H1 (cell line): ENCODE measurements at regions not wholly inside any gene's neighbourhood (a gene's known extent, or its start where the extent isn't known, plus 50 kb on each side); places are given as distances from the start of the nearest gene placed in this dataset.

Experiments
- CTCF ChIA-PET: fragments of 300-600 bp; sonication (Branson Sonifier 250); formaldehyde crosslinking; loops from one replicate; lab custom pipeline; 2021; ENCODE audit not compliant: partially characterized antibody; lab: Charles Lee
- POLR2A ChIA-PET: fragments of 300-600 bp; sonication (Branson Sonifier 250); formaldehyde crosslinking; loops from one replicate; lab custom pipeline; 2021; ENCODE audit warnings: inconsistent platforms; ENCODE audit not compliant: partially characterized antibody; lab: Charles Lee
- DNase-seq, 2 experiments: peaks; one replicate each; pipeline versions ENCODE4 v3.0.0 to v3.0.0-alpha.2; 2010 to 2022; ENCODE audit warnings: low spot score in 2 of 2, low read depth in 1 of 2, mixed read lengths in 1 of 2
- FAIRE-seq: peaks from 2 replicates; lab custom pipeline; 2011; peaks lifted over from hg19 to GRCh38; lab: Jason Lieb, UNC
- H2AFZ ChIP-seq: 2 replicates; pipeline ENCODE4 v1.8.1; 2012; ENCODE audit warnings: low read length, inconsistent platforms
- H2AK5ac ChIP-seq: 2 replicates; pipeline ENCODE4 v1.6.1; 2013; ENCODE audit warnings: low read depth, low read length
- H2BK120ac ChIP-seq: replicated peaks from 2 replicates; pipeline ENCODE3; 2013; ENCODE audit warnings: low read depth, low read length, inconsistent platforms
- H2BK12ac ChIP-seq: 2 replicates; pipeline ENCODE4 v1.6.1; 2013; ENCODE audit warnings: low read depth, low read length
- H2BK15ac ChIP-seq: 2 replicates; pipeline ENCODE4 v1.6.1; 2013; ENCODE audit warnings: low read length
- H2BK20ac ChIP-seq: 2 replicates; pipeline ENCODE4 v1.6.1; 2013; ENCODE audit warnings: low read length
- H2BK5ac ChIP-seq: 2 replicates; pipeline ENCODE4 v1.6.1; 2013; ENCODE audit warnings: low read depth, low read length
- H3K14ac ChIP-seq: 2 replicates; pipeline ENCODE4 v1.6.1; 2013; ENCODE audit warnings: inconsistent platforms; ENCODE audit not compliant: insufficient read length
- H3K18ac ChIP-seq: 2 replicates; pipeline ENCODE4 v1.6.1; 2013; ENCODE audit warnings: low read length; ENCODE audit errors: extremely low read depth
- H3K23ac ChIP-seq: 2 replicates; pipeline ENCODE4 v1.6.1; 2013; ENCODE audit warnings: inconsistent platforms; ENCODE audit not compliant: insufficient read length
- H3K23me2 ChIP-seq: 2 replicates; pipeline ENCODE4 v1.6.1; 2013; ENCODE audit warnings: low read depth, low read length
- H3K27ac ChIP-seq: 2 replicates; pipeline ENCODE4 v1.6.1; 2011; ENCODE audit warnings: low read depth, low read length, inconsistent platforms
- H3K27me3 ChIP-seq, 4 experiments: replicated peaks in 1 of 4; 1 replicate in 1 of 4; 2 replicates in 3 of 4; pipeline versions ENCODE4 v1.6.1 to v1.8.1; 2011 to 2013; ENCODE audit warnings: low read length in 3 of 4, mild to moderate bottlenecking in 3 of 4, inconsistent platforms in 2 of 4, mixed read lengths in 2 of 4, moderate library complexity in 1 of 4; ENCODE audit not compliant: control insufficient read depth in 3 of 4, insufficient read depth in 3 of 4; ENCODE audit errors: extremely low read depth in 1 of 4
- H3K36me3 ChIP-seq, 4 experiments: 2 replicates each; pipeline versions ENCODE4 v1.6.1 to v1.8.1; 2011 to 2013; ENCODE audit warnings: mild to moderate bottlenecking in 4 of 4, low read length in 3 of 4, moderate library complexity in 2 of 4, control low read depth in 1 of 4, inconsistent platforms in 1 of 4; ENCODE audit not compliant: insufficient read depth in 4 of 4, control insufficient read depth in 2 of 4
- H3K4ac ChIP-seq: replicated peaks from 2 replicates; pipeline ENCODE3; 2013; ENCODE audit warnings: low read length, low read depth, mixed read lengths, inconsistent platforms; ENCODE audit not compliant: insufficient read length
- H3K4me1 ChIP-seq, 4 experiments: replicated peaks in 1 of 4; 1 replicate in 1 of 4; 2 replicates in 3 of 4; pipeline versions ENCODE4 v1.6.1 to v1.8.1; 2011 to 2013; ENCODE audit warnings: low read length in 3 of 4, inconsistent platforms in 2 of 4, mixed read lengths in 1 of 4; ENCODE audit not compliant: insufficient read depth in 4 of 4, control insufficient read depth in 3 of 4
- H3K4me2 ChIP-seq, 2 experiments: 2 replicates each; pipeline versions ENCODE4 v1.6.1 to v1.8.1; 2011 to 2013; ENCODE audit warnings: low read depth in 2 of 2, low read length in 2 of 2, control low read depth in 1 of 2, inconsistent platforms in 1 of 2, mild to moderate bottlenecking in 1 of 2; ENCODE audit not compliant: insufficient read depth in 1 of 2
- H3K4me3 ChIP-seq, 4 experiments: fragments of 200-600, 300-600 bp in 1 of 4; sonication (generic), shearing (Covaris generic), sonication (Bioruptor Twin) in 1 of 4; 2 replicates each; pipeline versions ENCODE4 v1.5.1 to v1.8.1; 2011 to 2016; ENCODE audit warnings: low read length in 4 of 4, low read depth in 3 of 4, control low read depth in 2 of 4, inconsistent platforms in 2 of 4, mild to moderate bottlenecking in 2 of 4, mixed read lengths in 1 of 4, moderate library complexity in 1 of 4; ENCODE audit not compliant: insufficient read depth in 2 of 4; ENCODE audit errors: extremely low read depth in 1 of 4
- H3K56ac ChIP-seq: replicated peaks from 2 replicates; pipeline ENCODE3; 2013; ENCODE audit warnings: low read depth, mild to moderate bottlenecking, mixed read lengths, low read length, inconsistent platforms; ENCODE audit not compliant: insufficient read length
- H3K79me1 ChIP-seq: 2 replicates; pipeline ENCODE4 v1.6.1; 2013; ENCODE audit warnings: low read depth, low read length, control low read depth
- H3K79me2 ChIP-seq, 2 experiments: 2 replicates each; pipeline versions ENCODE4 v1.6.1 to v1.8.1; 2012 to 2013; ENCODE audit warnings: low read length in 2 of 2, mild to moderate bottlenecking in 2 of 2, inconsistent platforms in 1 of 2; ENCODE audit not compliant: insufficient read depth in 2 of 2, control insufficient read depth in 1 of 2
- H3K9ac ChIP-seq, 4 experiments: replicated peaks in 1 of 4; 1 replicate in 1 of 4; 2 replicates in 3 of 4; pipeline versions ENCODE4 v1.6.1 to v1.8.1; 2011 to 2013; ENCODE audit warnings: low read depth in 3 of 4, low read length in 3 of 4, control low read depth in 2 of 4, mild to moderate bottlenecking in 2 of 4, moderate library complexity in 2 of 4, inconsistent platforms in 1 of 4; ENCODE audit errors: extremely low read depth in 1 of 4
- H3K9me3 ChIP-seq, 2 experiments: 2 replicates each; pipeline versions ENCODE4 v1.6.1 to v1.8.1; 2012 to 2013; ENCODE audit warnings: mild to moderate bottlenecking in 2 of 2, moderate library complexity in 2 of 2, control low read depth in 1 of 2, inconsistent platforms in 1 of 2, low read depth in 1 of 2, low read length in 1 of 2, mixed read lengths in 1 of 2; ENCODE audit not compliant: insufficient read depth in 2 of 2
- H4K20me1 ChIP-seq, 2 experiments: replicated peaks in 1 of 2; 2 replicates each; pipeline versions ENCODE3 to v1.8.1; 2011 to 2013; ENCODE audit warnings: inconsistent platforms in 2 of 2, low read length in 2 of 2, mild to moderate bottlenecking in 1 of 2; ENCODE audit not compliant: insufficient read depth in 2 of 2, control insufficient read depth in 1 of 2
- H4K5ac ChIP-seq: 2 replicates; pipeline ENCODE4 v1.6.1; 2013; ENCODE audit warnings: low read length, low read depth, mixed read lengths, inconsistent platforms; ENCODE audit not compliant: insufficient read length
- H4K8ac ChIP-seq: 2 replicates; pipeline ENCODE4 v1.8.0; 2013; ENCODE audit warnings: mild to moderate bottlenecking, moderate library complexity, low read length, inconsistent platforms; ENCODE audit not compliant: insufficient read depth; ENCODE audit errors: extremely low read depth
- H4K91ac ChIP-seq: replicated peaks from 2 replicates; pipeline ENCODE3; 2013; ENCODE audit warnings: low read length, mixed read lengths, inconsistent platforms; ENCODE audit not compliant: insufficient read length
- CEBPB ChIP-seq: IDR thresholded peaks from 2 replicates; pipeline ENCODE4 v1.6.1; 2012; ENCODE audit warnings: low read depth, low read length
- EGR1 ChIP-seq: IDR thresholded peaks from 2 replicates; pipeline ENCODE4 v1.6.1; 2011; ENCODE audit warnings: low read depth, low read length, borderline replicate concordance
- GABPA ChIP-seq: IDR thresholded peaks from 2 replicates; pipeline ENCODE4 v1.6.1; 2011; ENCODE audit warnings: mild to moderate bottlenecking, low read length, moderate library complexity, borderline replicate concordance; ENCODE audit not compliant: insufficient read depth
- HDAC2 ChIP-seq, 2 experiments: fragments of 300-600 bp in 1 of 2; sonication (generic) in 1 of 2; IDR thresholded peaks; 2 replicates each; pipeline ENCODE4 v1.6.1; 2011 to 2012; ENCODE audit warnings: low read depth in 2 of 2, low read length in 2 of 2, mild to moderate bottlenecking in 2 of 2, moderate library complexity in 2 of 2, borderline replicate concordance in 1 of 2, inconsistent platforms in 1 of 2
- JUN ChIP-seq: IDR thresholded peaks from 2 replicates; pipeline ENCODE4 v1.6.1; 2011; ENCODE audit warnings: low read depth, mild to moderate bottlenecking, improper control_type of control experiment, low read length
- KDM4A ChIP-seq: IDR thresholded peaks from one replicate; pipeline ENCODE4 v1.7.1; 2012; ENCODE audit warnings: low read depth, mild to moderate bottlenecking, moderate library complexity, low read length, inconsistent platforms; ENCODE audit not compliant: severe bottlenecking
- POLR2A ChIP-seq, 2 experiments: IDR thresholded peaks; 1 replicate in 1 of 2; 2 replicates in 1 of 2; pipeline ENCODE4 v1.6.1; 2011; ENCODE audit warnings: low read depth in 2 of 2, low read length in 2 of 2, mild to moderate bottlenecking in 2 of 2; ENCODE audit errors: control extremely low read depth in 1 of 2
- RAD21 ChIP-seq, 2 experiments: IDR thresholded peaks in 1 of 2; conservative IDR thresholded peaks in 1 of 2; 2 replicates each; pipeline ENCODE4 v1.6.1; 2011; ENCODE audit warnings: low read depth in 2 of 2, low read length in 2 of 2, improper control_type of control experiment in 1 of 2, inconsistent platforms in 1 of 2, mild to moderate bottlenecking in 1 of 2, moderate library complexity in 1 of 2
- RNF2 ChIP-seq: fragments of 200-900, 300-1000 bp; sonication (generic); IDR thresholded peaks from 2 replicates; pipeline ENCODE4 v1.7.1; 2016; ENCODE audit warnings: borderline replicate concordance, low read depth, mild to moderate bottlenecking, antibody characterized with exemption, low read length; ENCODE audit not compliant: poor library complexity, severe bottlenecking; ENCODE audit errors: missing control alignments
- RXRA ChIP-seq: IDR thresholded peaks from 2 replicates; pipeline ENCODE4 v1.6.1; 2011; ENCODE audit warnings: low read depth, mild to moderate bottlenecking, low read length, moderate library complexity; ENCODE audit not compliant: insufficient read depth
- SP4 ChIP-seq: IDR thresholded peaks from 2 replicates; pipeline ENCODE4 v1.6.1; 2012; ENCODE audit warnings: low read length, inconsistent platforms
- TCF12 ChIP-seq: IDR thresholded peaks from 2 replicates; pipeline ENCODE4 v1.6.1; 2011; ENCODE audit warnings: low read depth, mild to moderate bottlenecking, low read length
- YY1 ChIP-seq: IDR thresholded peaks from 2 replicates; pipeline ENCODE4 v1.6.1; 2011; ENCODE audit warnings: low read depth, mild to moderate bottlenecking, low read length
- WGBS, 2 experiments: shearing (Covaris generic) in 1 of 2; methylation state at CpG; one replicate each; pipeline versions ENCODE4 v1.1.6 to v1.1.7; 2013 to 2015; ENCODE audit warnings: low lambda C conversion rate in 2 of 2, mixed read lengths in 2 of 2, inconsistent platforms in 1 of 2, low coverage in 1 of 2, missing lambda C conversion rate in 1 of 2; ENCODE audit not compliant: insufficient replicate concordance in 2 of 2, insufficient coverage in 1 of 2, insufficient read length in 1 of 2; ENCODE audit errors: extremely low coverage in 1 of 2, missing lambda C conversion rate in 1 of 2; 5-methylcytosine and 5-hydroxymethylcytosine counted together

DNA sequence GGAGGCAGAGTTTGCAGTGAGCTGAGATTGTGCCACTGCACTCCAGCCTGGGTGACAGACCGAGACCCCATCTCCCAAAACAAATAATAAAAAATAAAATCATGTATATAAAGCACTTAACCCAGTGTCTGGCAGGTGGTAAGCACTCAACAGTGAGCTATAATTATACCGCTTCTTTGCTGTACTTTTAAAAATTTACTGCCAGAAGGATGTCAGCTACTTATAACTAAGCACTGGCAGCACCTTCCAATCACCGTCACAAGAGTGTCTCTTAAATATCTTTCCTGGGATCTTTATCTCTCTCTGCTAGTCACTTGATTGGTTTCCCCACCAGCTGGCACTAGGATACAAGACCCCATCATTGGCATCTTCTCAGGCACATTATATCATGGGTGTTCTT, 53.9 kb upstream of the DAPP1 start:
- no peak for FAIRE-seq

More for the DNA sequence above, 53.9 kb upstream of the DAPP1 start:
- no peaks in the 10 kb centered on the region for H3K36me3 ChIP-seq
- H2BK5ac ChIP-seq: no peak overlapping the region
- ChIA-PET POLR2A (no interaction called here), CTCF (interaction anchor here (0.6 to 1.7 kb wide), 4 partner anchors 14 to 52 kb away, joined by 3 read pairs; no protein-coding TSS in a partner anchor)
- H3K56ac ChIP-seq: no peak overlapping the region
- no peak for TF ChIP-seq TCF12
- no peak for TF ChIP-seq CEBPB
- no peak for TF ChIP-seq EGR1
- no peak for TF ChIP-seq RXRA
- TF ChIP-seq HDAC2 (IDR thresholded peaks at IDR 0.05; ENCODE audit: borderline replicate concordance in 1 of 2, low read depth in 2 of 2, low read length in 2 of 2): no peak
- no peak for TF ChIP-seq KDM4A
- no peak for TF ChIP-seq YY1
- no peak for TF ChIP-seq SP4
- no peak for TF ChIP-seq GABPA
- no peak for TF ChIP-seq POLR2A (IDR thresholded peaks at IDR 0.05; ENCODE audit: control extremely low read depth in 1 of 2, low read depth in 2 of 2, low read length in 2 of 2)
- TF ChIP-seq RAD21 (IDR thresholded peaks at IDR 0.05 in 1 of 2, conservative IDR thresholded peaks at IDR 0.05 in 1 of 2; ENCODE audit: low read depth in 2 of 2, low read length in 2 of 2): no peak
- no peak for TF ChIP-seq RNF2
- no peak for TF ChIP-seq JUN
- H3K23ac ChIP-seq: no peak overlapping the region
- no peaks in the 10 kb centered on the region for H3K79me1 ChIP-seq
- no peak overlapping the region for H3K14ac ChIP-seq
- no peak overlapping the region for H2BK12ac ChIP-seq
- no peaks in the 10 kb centered on the region for H4K20me1 ChIP-seq
- H4K5ac ChIP-seq: no peak overlapping the region
- no peak overlapping the region for H4K91ac ChIP-seq
- no peak overlapping the region for H3K9ac ChIP-seq
- no peak overlapping the region for H2BK20ac ChIP-seq
- H3K27me3 ChIP-seq: no peaks in the 10 kb centered on the region
- no peak overlapping the region for H3K4me3 ChIP-seq
- no peak for DNase-seq
- H2BK15ac ChIP-seq: no peak overlapping the region
- H2BK120ac ChIP-seq: no peak overlapping the region
- H3K4ac ChIP-seq: no peak overlapping the region
- no peak overlapping the region for H3K4me2 ChIP-seq
- WGBS, 2 experiments: 98% methylated on average over 3 of the region's 3 CpGs; no CpG with 5 or more reads in 1 of the 2 experiments
- H3K27ac ChIP-seq: no peak overlapping the region
- no peaks in the 10 kb centered on the region for H3K23me2 ChIP-seq
- H4K8ac ChIP-seq: no peak overlapping the region
- H3K9me3 ChIP-seq: no peaks in the 10 kb centered on the region
- H2AFZ ChIP-seq: no peak overlapping the region
- no peak overlapping the region for H2AK5ac ChIP-seq
- no peaks in the 10 kb centered on the region for H3K79me2 ChIP-seq
- H3K18ac ChIP-seq: no peak overlapping the region
- H3K4me1 ChIP-seq: no peaks in the 10 kb centered on the region
